ENCODE measurements at regions not wholly inside any gene's neighbourhood (a gene's known extent, or its start where the extent isn't known, plus 50 kb on each side); places are given as distances from the start of the nearest gene placed in this dataset.

DNA sequence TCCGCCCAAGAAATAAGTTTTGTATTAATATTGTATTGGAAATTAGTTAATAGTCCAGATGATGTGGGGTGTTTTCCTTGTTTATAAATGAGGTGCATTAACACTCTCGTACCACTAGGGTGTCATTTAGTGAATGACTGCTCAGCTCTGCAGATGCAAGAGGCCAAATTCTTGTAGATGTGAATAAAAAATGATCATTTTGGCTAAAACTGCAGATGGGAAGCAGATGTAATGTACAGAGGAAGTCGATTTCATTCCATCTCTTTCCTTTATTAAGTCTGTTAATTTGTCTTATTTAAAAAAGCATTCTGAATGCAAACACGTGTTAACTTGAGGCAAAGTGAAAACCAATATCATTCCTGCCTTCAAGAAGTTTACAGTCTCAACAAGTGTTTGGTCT lies 108.1 kb downstream of the DHX15 start:
- Histone ChIP-seq H3K27ac (no peak overlapping the region), H3K27me3 (peaks cover 25% of the 10 kb centered on the region), H3K36me3 (no peaks in the 10 kb centered on the region), H3K9me3 (no peaks in the 10 kb centered on the region), H3K4me1 (peaks cover 23% of the 10 kb centered on the region), H3K4me3 (no peak overlapping the region)
- no peak for DNase-seq (ENCODE audit: low spot score in 2 of 2)
- WGBS: 46% methylated on average over 4 of the region's 4 CpGs
- TF ChIP-seq POLR2AphosphoS5 (IDR thresholded peaks at IDR 0.05): no peak
- TF ChIP-seq, protein P1, sequence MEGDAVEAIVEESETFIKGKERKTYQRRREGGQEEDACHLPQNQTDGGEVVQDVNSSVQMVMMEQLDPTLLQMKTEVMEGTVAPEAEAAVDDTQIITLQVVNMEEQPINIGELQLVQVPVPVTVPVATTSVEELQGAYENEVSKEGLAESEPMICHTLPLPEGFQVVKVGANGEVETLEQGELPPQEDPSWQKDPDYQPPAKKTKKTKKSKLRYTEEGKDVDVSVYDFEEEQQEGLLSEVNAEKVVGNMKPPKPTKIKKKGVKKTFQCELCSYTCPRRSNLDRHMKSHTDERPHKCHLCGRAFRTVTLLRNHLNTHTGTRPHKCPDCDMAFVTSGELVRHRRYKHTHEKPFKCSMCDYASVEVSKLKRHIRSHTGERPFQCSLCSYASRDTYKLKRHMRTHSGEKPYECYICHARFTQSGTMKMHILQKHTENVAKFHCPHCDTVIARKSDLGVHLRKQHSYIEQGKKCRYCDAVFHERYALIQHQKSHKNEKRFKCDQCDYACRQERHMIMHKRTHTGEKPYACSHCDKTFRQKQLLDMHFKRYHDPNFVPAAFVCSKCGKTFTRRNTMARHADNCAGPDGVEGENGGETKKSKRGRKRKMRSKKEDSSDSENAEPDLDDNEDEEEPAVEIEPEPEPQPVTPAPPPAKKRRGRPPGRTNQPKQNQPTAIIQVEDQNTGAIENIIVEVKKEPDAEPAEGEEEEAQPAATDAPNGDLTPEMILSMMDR (IDR thresholded peaks at IDR 0.05): peak in 1 of 2 donors; percentile 52
- TF ChIP-seq EP300 (IDR thresholded peaks at IDR 0.05): no peak

DNA sequence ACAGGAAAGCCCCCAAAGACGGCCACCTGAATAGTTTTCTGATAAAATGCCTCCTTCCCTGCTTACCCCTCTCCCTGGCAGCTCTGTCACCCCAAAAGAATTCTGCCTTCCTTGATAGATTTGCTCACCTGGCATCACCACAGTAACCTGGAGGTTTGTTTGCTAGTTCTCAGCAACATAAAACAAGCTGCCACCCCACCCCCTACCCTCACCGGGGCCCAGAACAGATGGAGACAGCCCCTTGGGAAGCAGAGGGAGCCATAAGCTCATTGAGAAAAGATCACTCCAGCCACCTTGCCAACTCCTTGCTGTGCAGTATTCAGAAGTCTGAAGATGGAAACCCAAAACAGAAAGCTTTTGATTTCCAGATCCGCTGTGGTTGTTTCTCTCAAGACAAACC lies 108.6 kb downstream of the DHX15 start:
- TF ChIP-seq EP300 (IDR thresholded peaks at IDR 0.05): no peak
- no peak for TF ChIP-seq POLR2A (IDR thresholded peaks at IDR 0.05)
- TF ChIP-seq, protein P1 (IDR thresholded peaks at IDR 0.05): no peak
- TF ChIP-seq POLR2AphosphoS5 (IDR thresholded peaks at IDR 0.05): no peak
- no peak for DNase-seq (ENCODE audit: low spot score in 2 of 2)
- no peak overlapping the region for H3K27ac ChIP-seq
- H3K9me3 ChIP-seq: no peaks in the 10 kb centered on the region
- peaks cover 28% of the 10 kb centered on the region for H3K4me1 ChIP-seq
- peaks cover 27% of the 10 kb centered on the region for H3K27me3 ChIP-seq
- WGBS: 76% methylated on average over 3 of the region's 3 CpGs
- H3K4me3 ChIP-seq: no peak overlapping the region
- H3K36me3 ChIP-seq: no peaks in the 10 kb centered on the region

DNA sequence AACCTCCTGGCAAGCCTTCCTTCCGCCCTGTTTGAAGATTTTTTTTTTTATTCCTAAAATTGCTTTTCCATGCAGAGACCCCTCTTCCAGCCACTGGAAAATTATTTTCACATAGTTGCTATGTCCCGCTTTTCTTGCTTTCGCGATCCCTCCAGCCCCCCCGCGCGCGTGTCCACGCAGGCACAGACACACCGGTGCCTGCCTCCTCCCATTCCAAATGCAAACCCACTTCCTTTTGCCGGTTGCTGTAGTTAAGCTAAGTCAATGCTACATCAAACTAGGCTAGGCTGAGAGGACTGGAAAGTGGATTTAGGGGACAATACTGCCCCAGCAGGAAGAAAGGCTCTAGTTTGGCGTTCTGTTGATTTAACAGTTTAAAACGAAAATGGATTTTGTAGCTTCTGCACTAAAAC lies 111.0 kb downstream of the DHX15 start:
- no peak for TF ChIP-seq POLR2A (IDR thresholded peaks at IDR 0.05)
- TF ChIP-seq, protein P1 (IDR thresholded peaks at IDR 0.05): no peak
- TF ChIP-seq POLR2AphosphoS5 (IDR thresholded peaks at IDR 0.05): no peak
- no peak for TF ChIP-seq EP300 (IDR thresholded peaks at IDR 0.05)
- H3K27me3 ChIP-seq: peaks cover 43% of the 10 kb centered on the region
- peak overlapping the region; percentile 48 for H3K27ac ChIP-seq
- H3K4me1 ChIP-seq: peaks cover 46% of the 10 kb centered on the region
- WGBS: 2% methylated on average over 13 of the region's 13 CpGs
- DNase-seq (ENCODE audit: low spot score in 2 of 2): no peak
- H3K36me3 ChIP-seq: no peaks in the 10 kb centered on the region
- H3K4me3 ChIP-seq: peak overlapping the region; percentile 64
- no peaks in the 10 kb centered on the region for H3K9me3 ChIP-seq

- under 1% methylated on average over 80 of the region's 93 CpGs for WGBS
- H3K4me3 ChIP-seq: peak overlapping the region; percentile 64
- peak; percentile 82 to 83 for DNase-seq (ENCODE audit: low spot score in 2 of 2)
- H3K27ac ChIP-seq: peak overlapping the region; percentile 48
- H3K4me1 ChIP-seq: peaks cover 46% of the 10 kb centered on the region
- H3K27me3 ChIP-seq: peaks cover 45% of the 10 kb centered on the region
- H3K9me3 ChIP-seq: no peaks in the 10 kb centered on the region
- no peak for TF ChIP-seq EP300 (IDR thresholded peaks at IDR 0.05)
- TF ChIP-seq, protein P1 (IDR thresholded peaks at IDR 0.05): peak; percentile 38 to 67
- H3K36me3 ChIP-seq: no peaks in the 10 kb centered on the region
Observed at GRCh38 chr4:24472514-24473308, 111.6 kb downstream of the DHX15 start.

DNA sequence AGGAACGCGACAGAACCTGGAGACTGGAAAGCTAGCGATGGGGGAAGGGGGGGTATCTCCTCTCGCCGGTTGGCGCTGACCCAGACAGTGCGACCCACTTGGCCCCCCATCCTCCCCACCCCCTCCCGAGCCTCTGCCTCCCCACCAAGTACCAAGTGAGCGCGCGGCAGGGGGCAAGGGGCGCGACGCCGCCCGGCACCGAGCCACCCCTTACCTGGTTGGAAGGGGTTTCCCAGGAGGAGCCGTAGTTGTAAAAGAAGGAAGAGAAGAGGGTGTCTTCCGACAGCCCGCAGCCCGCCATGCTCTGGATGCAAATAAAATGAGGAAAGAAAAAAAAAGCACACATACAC lies 112.2 kb downstream of the DHX15 start:
- H3K4me3 ChIP-seq: peak overlapping the region; percentile 64
- TF ChIP-seq POLR2AphosphoS5 (IDR thresholded peaks at IDR 0.05) (no peak), POLR2A (IDR thresholded peaks at IDR 0.05) (no peak), EP300 (IDR thresholded peaks at IDR 0.05) (no peak)
- TF ChIP-seq, protein P1 (IDR thresholded peaks at IDR 0.05): no peak
- peaks cover 46% of the 10 kb centered on the region for H3K4me1 ChIP-seq
- DNase-seq (ENCODE audit: low spot score in 2 of 2): no peak
- WGBS: 0% methylated on average over 21 of the region's 21 CpGs
- H3K27ac ChIP-seq: no peak overlapping the region
- no peaks in the 10 kb centered on the region for H3K36me3 ChIP-seq
- peaks cover 40% of the 10 kb centered on the region for H3K27me3 ChIP-seq
- no peaks in the 10 kb centered on the region for H3K9me3 ChIP-seq

All from suprapubic skin (tissue), 4 donors.